SKM-1 treated with dmso at 0.1 percent for 144 hours (cell line): ENCODE measurements at regions not wholly inside any gene's neighbourhood (a gene's known extent, or its start where the extent isn't known, plus 50 kb on each side); places are given as distances from the start of the nearest gene placed in this dataset.
"Not testable (repeated sequence)": the region's sequence is repeated elsewhere in the genome, so short reads cannot be mapped to it uniquely, and the experiment has no call there.

ENCODE experiments used
- DNase-seq: peaks from one replicate; lab custom pipeline; 2025; ENCODE audit not compliant: unreplicated experiment; lab: John Stamatoyannopoulos, UW

DNA sequence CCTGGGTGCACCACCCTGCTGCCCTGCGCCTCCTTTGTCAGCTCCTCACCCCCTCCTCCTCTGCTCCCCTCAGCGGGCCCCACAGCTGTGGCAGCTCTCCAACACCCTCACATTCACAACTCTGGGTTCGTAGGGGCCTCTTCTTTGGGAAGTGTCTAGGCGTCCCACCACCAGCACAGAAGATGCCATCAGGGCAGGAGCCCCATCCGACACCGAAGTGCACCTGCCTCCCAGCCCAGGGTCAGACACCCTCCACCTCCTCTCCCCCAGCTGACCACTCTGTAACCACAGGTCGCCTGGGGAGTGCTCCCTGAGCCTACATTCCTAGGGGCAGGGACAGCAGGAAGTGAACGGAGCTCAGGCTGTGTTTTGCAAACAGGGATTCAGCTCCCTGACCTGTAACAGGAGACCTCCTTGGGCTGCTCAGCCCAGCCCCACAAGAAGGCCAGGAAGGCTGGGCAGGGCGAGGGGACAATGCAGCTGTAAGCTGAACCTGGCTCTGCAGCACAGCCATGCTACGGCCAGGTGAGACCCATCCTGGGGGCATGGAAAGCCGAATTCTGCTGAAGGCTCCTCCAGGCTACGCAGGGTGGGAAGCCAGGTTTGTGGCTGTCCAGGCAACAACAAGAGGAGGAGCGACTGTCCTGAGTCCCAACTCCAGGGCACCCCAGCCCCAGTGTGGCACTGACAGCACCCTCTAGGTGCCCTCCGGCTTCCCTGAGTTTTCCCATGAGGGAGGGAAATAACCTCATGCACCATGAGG is 269.0 kb downstream of the GOLGA6L6 start:
- DNase-seq, result no peak

GRCh38 chr15:20271647-20272046 is 270.0 kb downstream of the GOLGA6L6 start:
- DNase-seq, result no peak

- DNase-seq, result not testable (repeated sequence)
These were observed 271.6 kb downstream of the GOLGA6L6 start for GRCh38 chr15:20269956-20270355.

GRCh38 chr15:20267996-20268395 is 273.6 kb downstream of the GOLGA6L6 start:
- not testable (repeated sequence) for DNase-seq

DNA sequence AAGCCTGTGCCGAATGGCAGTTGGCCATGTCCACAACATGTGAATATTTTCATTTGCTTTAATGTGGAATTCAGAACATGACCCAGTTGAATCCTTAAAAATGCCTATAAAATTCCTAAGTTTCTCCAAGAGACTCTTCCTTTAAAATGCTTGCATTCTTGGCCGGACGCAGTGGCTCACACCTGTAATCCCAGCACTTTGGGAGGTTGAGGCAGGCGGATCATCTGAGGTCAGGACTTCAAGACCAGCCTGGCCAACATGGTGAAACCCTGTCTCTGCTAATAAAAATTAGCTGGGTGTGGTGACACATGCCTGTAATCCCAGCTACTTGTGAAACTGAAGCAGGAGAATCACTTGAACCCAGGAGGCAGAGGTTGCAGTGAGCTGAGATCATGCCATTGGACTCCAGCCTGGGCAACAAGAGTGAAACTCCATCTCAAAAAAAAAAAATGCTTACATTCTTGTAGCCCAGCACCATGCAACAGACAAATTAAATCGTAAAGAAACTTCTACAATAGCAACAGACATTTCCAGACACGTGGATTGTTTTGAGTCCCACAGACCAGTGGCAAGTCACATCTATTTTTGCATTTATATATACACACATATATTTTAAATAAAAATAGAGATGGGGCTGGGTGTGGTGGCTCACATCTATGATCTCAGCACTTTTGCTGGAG is 274.4 kb downstream of the GOLGA6L6 start:
- not testable (repeated sequence) for DNase-seq

- DNase-seq, result not testable (repeated sequence)
These were observed 275.9 kb downstream of the GOLGA6L6 start for GRCh38 chr15:20265710-20266109.

DNA sequence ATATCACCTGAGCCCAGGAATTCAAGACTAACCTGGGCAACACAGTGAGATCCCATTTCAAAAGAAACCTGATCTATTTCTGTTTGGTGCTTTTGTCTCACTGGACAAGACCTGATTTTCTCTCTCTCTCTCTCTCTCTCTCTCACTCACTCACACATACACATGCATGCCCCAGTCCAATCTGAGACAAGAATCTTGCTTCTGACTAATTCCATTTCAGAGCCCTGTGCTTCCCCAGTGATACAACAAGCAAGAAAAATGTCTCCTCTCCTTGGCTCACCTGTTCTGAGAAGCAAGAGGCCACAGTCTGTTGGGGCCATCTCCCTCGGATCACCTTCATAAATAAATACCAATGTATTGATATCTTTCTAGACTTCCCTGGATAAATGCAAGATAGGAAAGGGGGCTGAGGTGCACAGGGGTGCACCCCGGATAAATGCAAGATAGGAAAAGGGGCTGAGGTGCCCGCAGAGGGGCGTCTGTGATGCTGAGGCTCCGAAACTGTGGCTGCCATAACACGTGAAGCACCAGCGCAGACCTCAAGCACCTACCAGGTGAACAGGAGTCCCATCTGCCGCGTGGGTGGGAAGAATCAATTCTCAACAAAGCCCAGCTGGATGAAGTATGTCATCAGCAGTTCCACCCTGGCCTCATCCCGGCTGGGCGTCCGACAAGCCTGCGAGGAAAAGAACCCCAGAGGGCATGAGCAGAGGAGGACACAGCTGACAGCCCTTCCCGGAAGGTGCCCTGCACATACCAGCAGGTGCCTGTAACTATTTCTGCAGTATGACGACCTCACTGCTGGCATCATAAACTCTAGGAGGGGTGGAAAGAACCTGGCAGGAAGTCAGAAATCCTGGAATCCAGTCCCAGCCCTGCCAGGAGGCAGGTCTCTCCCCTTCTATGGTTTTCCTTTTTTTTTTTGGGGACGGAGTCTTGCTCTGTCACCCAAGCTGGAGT is 280.0 kb downstream of the GOLGA6L6 start:
- DNase-seq, result not testable (repeated sequence)

- not testable (repeated sequence) for DNase-seq
These were observed 280.9 kb downstream of the GOLGA6L6 start for GRCh38 chr15:20260650-20261049.

DNA sequence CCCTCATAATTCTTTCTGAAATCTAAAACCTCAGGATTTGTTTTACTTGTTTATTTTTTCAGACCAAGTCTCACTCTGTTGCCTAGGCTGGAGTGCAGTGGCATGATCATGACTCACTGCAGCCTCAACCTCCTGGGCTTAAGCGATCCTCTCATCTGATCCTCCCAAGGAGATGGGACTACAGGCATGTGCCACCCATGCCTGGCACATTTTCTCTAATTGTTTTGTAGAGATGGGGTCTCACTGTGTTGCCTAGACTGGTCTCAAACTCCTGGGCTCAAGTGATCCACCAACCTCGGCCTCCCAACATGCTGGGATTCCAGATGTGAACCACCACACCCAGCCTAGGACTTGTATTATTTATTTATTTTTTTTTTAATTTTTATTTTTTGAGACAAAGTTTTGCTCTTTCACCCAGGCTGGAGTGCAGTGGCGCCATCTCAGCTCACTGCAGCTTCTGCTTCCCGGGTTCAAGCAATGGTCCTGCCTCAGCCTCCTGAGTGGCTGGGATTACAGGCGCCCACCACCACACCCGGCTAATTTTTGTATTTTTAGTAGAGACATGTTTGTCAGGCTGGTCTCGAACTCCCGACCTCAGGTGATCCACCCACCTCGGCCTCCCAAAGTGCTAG is 281.9 kb downstream of the GOLGA6L6 start:
- not testable (repeated sequence) for DNase-seq

DNA sequence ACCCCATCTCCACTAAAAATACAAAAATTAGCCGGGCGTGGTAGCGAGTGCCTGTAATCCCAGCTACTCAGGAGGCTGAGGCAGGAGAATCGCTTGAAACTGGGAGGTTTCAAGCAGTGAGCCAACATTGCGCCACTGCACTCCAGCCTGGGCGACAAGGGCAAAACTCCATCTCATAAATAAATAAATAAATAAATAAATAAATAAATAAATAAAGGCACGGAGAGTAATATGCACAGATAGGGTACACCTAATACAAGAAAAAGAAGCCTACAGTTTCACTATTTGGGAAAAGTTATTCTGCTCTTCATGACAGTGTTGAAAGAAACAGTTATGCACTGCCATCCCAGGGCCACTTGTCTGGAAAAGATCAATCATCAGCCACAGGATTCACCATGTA is 285.2 kb downstream of the GOLGA6L6 start:
- DNase-seq, result not testable (repeated sequence)

- not testable (repeated sequence) for DNase-seq
These were observed 286.0 kb downstream of the GOLGA6L6 start for GRCh38 chr15:20255641-20256040.

DNA sequence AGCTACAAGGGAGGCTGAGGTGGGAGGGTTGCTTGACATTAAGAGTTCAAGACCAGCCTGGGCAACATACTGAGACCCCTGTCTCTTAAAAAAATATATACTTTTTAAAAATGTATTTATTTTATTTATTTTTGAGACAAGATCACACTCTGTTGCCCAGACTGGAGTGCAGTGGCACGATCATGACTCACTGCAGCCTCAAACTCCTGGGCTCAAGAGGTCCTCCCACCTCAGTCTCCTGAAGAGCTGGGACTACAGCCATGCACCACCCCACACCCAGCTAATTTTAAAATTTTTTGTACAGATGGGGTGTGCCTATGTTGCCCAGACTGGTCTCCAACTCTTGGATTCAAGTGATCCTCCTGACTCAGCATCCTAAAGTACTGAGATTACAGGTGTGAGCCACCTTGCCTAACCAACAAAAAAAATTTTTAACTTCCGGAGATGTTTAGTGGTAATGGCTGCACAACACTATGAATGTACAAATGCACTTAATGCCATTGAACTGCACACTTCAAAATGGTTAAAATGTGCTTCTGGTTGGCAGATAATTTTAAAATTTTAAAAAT is 288.5 kb downstream of the GOLGA6L6 start:
- not testable (repeated sequence) for DNase-seq

DNA sequence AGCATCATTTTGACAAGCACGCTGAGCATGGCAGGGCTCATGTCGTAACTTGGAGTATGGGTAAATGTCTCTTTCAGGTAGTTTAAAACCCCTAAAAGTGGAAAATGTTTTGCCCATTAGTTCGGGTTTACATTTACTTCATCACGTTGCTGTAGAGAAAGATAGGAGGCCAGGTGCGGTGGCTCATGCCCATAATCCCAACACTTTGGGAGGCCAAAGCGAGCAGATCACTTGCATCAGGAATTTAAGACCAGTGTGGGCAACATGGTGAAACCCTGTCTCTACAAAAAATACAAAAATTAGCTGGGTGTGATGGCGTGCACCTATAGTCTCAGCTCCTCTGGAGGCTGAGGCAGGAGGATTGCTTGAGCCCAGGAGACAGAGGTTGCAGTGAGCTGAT is 289.6 kb downstream of the GOLGA6L6 start:
- not testable (repeated sequence) for DNase-seq

DNA sequence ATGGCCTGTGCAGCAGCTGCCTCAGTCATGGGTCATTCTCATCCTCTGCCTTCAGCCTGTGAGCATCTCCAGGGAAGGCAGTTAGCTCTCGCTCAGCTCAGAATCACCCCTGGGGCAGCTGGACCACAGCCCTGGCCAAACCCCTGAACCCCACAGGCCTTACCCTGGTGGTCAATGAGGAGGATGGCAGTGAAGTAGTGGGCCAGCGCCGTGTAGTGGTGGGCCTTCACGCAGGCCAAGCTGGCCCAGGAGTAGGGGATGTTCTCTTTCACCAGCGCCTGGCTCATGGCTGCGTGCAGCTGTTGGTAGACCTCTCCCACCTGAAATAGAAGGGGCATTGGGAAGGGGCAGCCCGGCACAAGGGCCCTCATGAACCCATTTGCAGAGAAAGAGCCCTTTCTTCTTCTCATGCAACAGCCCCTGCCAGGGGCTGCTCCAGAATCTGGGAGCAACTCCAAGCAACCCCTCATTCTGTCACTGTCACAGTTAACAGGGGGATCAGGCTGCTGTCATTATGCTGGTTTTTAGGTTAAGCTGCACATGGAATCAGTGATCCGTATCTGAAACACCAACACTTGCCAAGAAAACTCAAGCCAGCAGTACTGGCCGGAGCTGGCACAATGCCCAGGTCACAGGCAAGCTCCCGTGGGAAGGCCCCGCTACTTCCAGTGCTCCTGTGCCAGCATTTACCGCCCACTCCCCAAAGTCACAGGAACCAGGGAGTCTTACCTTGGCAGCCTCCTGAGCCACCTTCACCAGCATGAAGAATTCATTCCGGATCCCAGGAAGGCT is 290.2 kb downstream of the GOLGA6L6 start:
- not testable (repeated sequence) for DNase-seq

DNA sequence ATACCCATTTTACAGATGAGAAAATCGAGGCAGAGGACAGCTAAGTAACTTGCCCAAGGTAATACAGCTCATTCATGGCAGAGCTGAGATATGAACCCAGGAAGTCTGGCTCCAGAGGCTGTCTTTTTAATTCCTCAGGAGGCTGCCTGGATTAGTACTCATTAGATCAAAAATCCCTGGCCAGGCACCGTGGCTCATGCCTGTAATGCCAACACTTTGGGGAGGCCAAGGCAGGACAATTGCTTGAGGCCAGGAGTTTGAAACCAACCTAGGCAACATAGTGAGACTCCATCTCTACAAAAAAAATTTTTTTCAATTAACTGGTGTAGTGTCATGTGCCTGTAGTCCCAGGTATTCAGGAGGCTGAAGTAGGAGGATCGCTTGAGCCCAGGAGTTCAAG is 291.4 kb downstream of the GOLGA6L6 start:
- DNase-seq, result not testable (repeated sequence)

GRCh38 chr15:20249677-20249970 is 292.0 kb downstream of the GOLGA6L6 start:
- DNase-seq, result not testable (repeated sequence)

DNA sequence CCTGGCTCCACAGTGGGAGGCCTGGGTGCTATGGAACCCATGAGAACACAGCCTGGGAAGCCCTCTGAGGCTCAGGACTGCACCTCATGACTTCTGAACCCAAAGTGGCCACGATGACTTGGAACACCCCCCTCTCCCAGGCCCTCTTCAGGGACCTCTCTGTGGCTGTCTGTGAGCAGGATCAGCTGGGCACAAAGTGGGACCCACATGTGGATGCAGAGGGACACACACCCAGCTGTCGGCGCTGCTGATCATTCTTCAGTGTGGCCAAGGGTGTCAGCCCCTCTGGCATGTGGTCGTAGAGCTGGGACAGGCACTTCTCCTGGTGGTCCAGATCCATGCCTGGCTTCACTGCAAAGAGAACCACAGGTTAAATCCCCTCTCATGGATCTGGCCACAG is 293.2 kb downstream of the GOLGA6L6 start:
- DNase-seq, result not testable (repeated sequence)

DNA sequence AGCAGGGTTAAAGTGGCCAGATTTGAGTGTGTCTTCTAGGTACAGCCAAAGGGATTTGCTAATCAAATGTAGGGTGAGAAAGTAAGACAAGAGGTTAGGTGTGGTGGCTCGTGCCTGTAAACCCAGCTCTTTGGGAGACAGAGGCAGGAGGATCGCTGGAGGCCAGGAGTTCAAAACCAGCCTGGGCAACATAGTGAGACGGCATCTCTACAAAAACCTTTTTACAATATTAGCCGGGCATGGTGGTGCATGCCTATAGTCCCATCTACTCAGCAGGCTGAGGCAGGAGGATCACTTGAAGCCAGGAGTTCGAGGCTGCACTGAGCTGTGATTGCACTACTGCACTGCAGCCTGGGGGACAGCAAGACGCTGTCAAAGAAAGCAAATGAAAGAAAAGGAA is 294.5 kb downstream of the GOLGA6L6 start:
- not testable (repeated sequence) for DNase-seq

- not testable (repeated sequence) for DNase-seq
These were observed 295.0 kb downstream of the GOLGA6L6 start for GRCh38 chr15:20246624-20247023.

- DNase-seq, result not testable (repeated sequence)
These were observed 295.7 kb downstream of the GOLGA6L6 start for GRCh38 chr15:20245856-20246255.
